ENCODE measurements at regions not wholly inside any gene's neighbourhood (a gene's known extent, or its start where the extent isn't known, plus 50 kb on each side); places are given as distances from the start of the nearest gene placed in this dataset.

- Histone ChIP-seq H3K9me3 (no peaks in the 10 kb centered on the region), H3K36me3 (no peaks in the 10 kb centered on the region), H3K27me3 (peaks cover 0 to 7% (median 6%) of the 10 kb centered on the region in 3 donors), H3K4me3 (no peak overlapping the region), H3K4me1 (no peaks in the 10 kb centered on the region), H3K27ac (no peak overlapping the region)
- intact Hi-C loops (cut with DNase I; ENCODE audit: low total_unique reads) = no loop called here
- TF ChIP-seq EP300 (IDR thresholded peaks at IDR 0.05) (no peak), POLR2AphosphoS5 (IDR thresholded peaks at IDR 0.05) (no peak), POLR2A (IDR thresholded peaks at IDR 0.05) (no peak), CTCF (IDR thresholded peaks at IDR 0.05) (no peak)
- DNase-seq = no peak
- whole genome bisulfite sequencing, 5 donors = 45 to 72% (median 51%) methylated on average over 2 of the region's 2 CpGs; no CpG with 5 or more reads in 1 of the 5 donors
These were observed 81.1 kb downstream of the EFNB1 start for GRCh38 chrX:68909945-68910344.

GRCh38 chrX:68908071-68908470, 79.2 kb downstream of the EFNB1 start:
- no peak for DNase-seq
- intact Hi-C loops (cut with DNase I; ENCODE audit: low total_unique reads) = no loop called here
- Histone ChIP-seq H3K27me3 (peaks cover 0 to 7% (median 6%) of the 10 kb centered on the region in 3 donors), H3K4me3 (no peak overlapping the region), H3K36me3 (no peaks in the 10 kb centered on the region), H3K27ac (no peak overlapping the region), H3K4me1 (no peaks in the 10 kb centered on the region), H3K9me3 (no peaks in the 10 kb centered on the region)
- TF ChIP-seq CTCF (IDR thresholded peaks at IDR 0.05) = no peak
- 55 to 88% (median 74%) methylated on average over 5 of the region's 5 CpGs; no CpG with 5 or more reads in 1 of the 5 donors for WGBS, 5 donors

DNA sequence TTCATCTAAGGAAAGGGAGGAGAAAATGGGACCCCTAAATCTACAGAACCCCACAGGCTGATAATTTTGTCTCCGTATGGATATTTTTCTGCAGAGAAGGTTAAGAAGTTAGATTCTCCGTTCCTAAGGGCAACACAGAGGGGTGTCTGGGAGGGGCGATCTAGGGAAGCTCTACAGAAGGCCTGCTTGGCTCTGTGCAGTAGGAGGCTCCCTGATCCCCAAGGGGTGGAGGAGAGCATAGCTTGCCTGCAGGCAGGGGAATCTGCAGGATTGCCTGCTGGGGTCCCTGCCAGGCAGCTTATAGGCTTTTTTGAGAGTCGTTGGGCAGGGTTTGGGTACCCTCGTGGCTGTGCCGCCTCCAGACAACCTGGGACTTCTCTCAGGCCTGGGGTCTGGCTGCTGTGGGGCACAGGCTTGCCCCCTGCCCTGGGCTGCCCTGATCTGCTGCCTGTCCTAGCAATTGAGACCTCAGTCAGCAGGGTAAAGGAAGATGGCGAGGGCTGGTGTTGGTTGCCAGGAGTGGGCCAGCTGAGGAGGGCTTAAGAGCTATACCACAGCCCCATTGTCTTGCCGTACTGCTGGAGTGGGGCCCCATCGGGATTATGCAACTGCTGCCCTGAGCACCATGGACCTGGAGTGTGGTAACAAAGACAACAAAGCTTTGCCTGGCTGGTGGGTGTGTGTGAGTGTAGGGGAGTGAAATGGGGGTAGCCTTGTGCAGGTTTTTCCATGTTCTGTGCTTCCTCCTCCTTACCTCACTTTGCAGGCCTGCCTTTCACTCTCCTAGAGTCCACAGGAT, 74.1 kb downstream of the EFNB1 start:
- no peak overlapping the region for H3K27ac ChIP-seq
- peak in 1 of 2 donors; percentile 26 for DNase-seq
- H3K27me3 ChIP-seq = no peaks in the 10 kb centered on the region
- no peaks in the 10 kb centered on the region for H3K4me1 ChIP-seq
- no peak for TF ChIP-seq POLR2A (IDR thresholded peaks at IDR 0.05)
- TF ChIP-seq CTCF (IDR thresholded peaks at IDR 0.05) = no peak
- no peak for TF ChIP-seq EP300 (IDR thresholded peaks at IDR 0.05)
- no peak for TF ChIP-seq POLR2AphosphoS5 (IDR thresholded peaks at IDR 0.05)
- WGBS, 5 donors = 66 to 91% (median 81%) methylated on average over 6 to 9 of the region's 9 CpGs
- no peaks in the 10 kb centered on the region for H3K36me3 ChIP-seq
- no peaks in the 10 kb centered on the region for H3K9me3 ChIP-seq
- intact Hi-C loops (cut with DNase I; ENCODE audit: low total_unique reads) = no loop called here
- no peak overlapping the region for H3K4me3 ChIP-seq

- Histone ChIP-seq H3K27me3 (no peaks in the 10 kb centered on the region), H3K9me3 (no peaks in the 10 kb centered on the region), H3K4me1 (peaks cover 0 to 4% (median under 1%) of the 10 kb centered on the region in 4 donors), H3K4me3 (no peak overlapping the region), H3K27ac (no peak overlapping the region), H3K36me3 (no peaks in the 10 kb centered on the region)
- no peak for TF ChIP-seq POLR2A (IDR thresholded peaks at IDR 0.05)
- TF ChIP-seq POLR2AphosphoS5 (IDR thresholded peaks at IDR 0.05) = no peak
- no peak for TF ChIP-seq EP300 (IDR thresholded peaks at IDR 0.05)
- DNase-seq = no peak
- intact Hi-C loops (cut with DNase I; ENCODE audit: low total_unique reads) = no loop called here
- 53 to 100% (median 80%) methylated on average over 1 to 3 of the region's 3 CpGs for WGBS, 5 donors
These were observed 72.7 kb downstream of the EFNB1 start for GRCh38 chrX:68901519-68901918.

- Histone ChIP-seq H3K4me3 (no peak overlapping the region), H3K4me1 (peaks cover 12 to 30% (median 20%) of the 10 kb centered on the region in 4 donors), H3K36me3 (no peaks in the 10 kb centered on the region), H3K27me3 (peaks cover 0 to 4% (median 0%) of the 10 kb centered on the region in 3 donors), H3K27ac (no peak overlapping the region), H3K9me3 (no peaks in the 10 kb centered on the region)
- 83 to 93% (median 91%) methylated on average over 5 to 8 of the region's 8 CpGs for WGBS, 5 donors
- TF ChIP-seq POLR2AphosphoS5 (IDR thresholded peaks at IDR 0.05) (no peak), CTCF (IDR thresholded peaks at IDR 0.05) (no peak), EP300 (IDR thresholded peaks at IDR 0.05) (no peak), POLR2A (IDR thresholded peaks at IDR 0.05) (no peak)
- no peak for DNase-seq
- intact Hi-C loops (cut with DNase I; ENCODE audit: low total_unique reads) = no loop called here
These were observed 69.8 kb downstream of the EFNB1 start for GRCh38 chrX:68898598-68898997.

All from stomach (tissue), 8 donors.